Panc1 (cell line): ENCODE measurements at regions not wholly inside any gene's neighbourhood (a gene's known extent, or its start where the extent isn't known, plus 50 kb on each side); places are given as distances from the start of the nearest gene placed in this dataset.

Source experiments
- POLR2AphosphoS5 ChIP-seq: IDR thresholded peaks from 2 replicates; pipeline ENCODE4 v1.6.1; 2012; ENCODE audit warnings: mild to moderate bottlenecking, low read depth, low read length, moderate library complexity
- REST ChIP-seq, 2 experiments: IDR thresholded peaks; 2 replicates each; pipeline ENCODE4 v1.6.1; 2011 to 2012; ENCODE audit warnings: low read depth in 2 of 2, control low read depth in 1 of 2, low read length in 1 of 2, mild to moderate bottlenecking in 1 of 2, moderate library complexity in 1 of 2; ENCODE audit not compliant: insufficient read depth in 1 of 2
- SIN3A ChIP-seq: IDR thresholded peaks from 2 replicates; pipeline ENCODE4 v1.6.1; 2012; ENCODE audit warnings: low read depth, mild to moderate bottlenecking, low read length, moderate library complexity, borderline replicate concordance; ENCODE audit not compliant: insufficient read depth
- TCF7L2 ChIP-seq: IDR thresholded peaks from 2 replicates; pipeline ENCODE4 v1.6.1; 2011; ENCODE audit warnings: mild to moderate bottlenecking, low read depth, low read length, inconsistent platforms
- TF ChIP-seq, protein P1 (sequence below): fragments of 450-650 bp; IDR thresholded peaks from 2 replicates; pipeline ENCODE4 v1.5.1; 2017; ENCODE audit warnings: mild to moderate bottlenecking

- TF ChIP-seq, protein P1, sequence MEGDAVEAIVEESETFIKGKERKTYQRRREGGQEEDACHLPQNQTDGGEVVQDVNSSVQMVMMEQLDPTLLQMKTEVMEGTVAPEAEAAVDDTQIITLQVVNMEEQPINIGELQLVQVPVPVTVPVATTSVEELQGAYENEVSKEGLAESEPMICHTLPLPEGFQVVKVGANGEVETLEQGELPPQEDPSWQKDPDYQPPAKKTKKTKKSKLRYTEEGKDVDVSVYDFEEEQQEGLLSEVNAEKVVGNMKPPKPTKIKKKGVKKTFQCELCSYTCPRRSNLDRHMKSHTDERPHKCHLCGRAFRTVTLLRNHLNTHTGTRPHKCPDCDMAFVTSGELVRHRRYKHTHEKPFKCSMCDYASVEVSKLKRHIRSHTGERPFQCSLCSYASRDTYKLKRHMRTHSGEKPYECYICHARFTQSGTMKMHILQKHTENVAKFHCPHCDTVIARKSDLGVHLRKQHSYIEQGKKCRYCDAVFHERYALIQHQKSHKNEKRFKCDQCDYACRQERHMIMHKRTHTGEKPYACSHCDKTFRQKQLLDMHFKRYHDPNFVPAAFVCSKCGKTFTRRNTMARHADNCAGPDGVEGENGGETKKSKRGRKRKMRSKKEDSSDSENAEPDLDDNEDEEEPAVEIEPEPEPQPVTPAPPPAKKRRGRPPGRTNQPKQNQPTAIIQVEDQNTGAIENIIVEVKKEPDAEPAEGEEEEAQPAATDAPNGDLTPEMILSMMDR: no peak
- no peak for TF ChIP-seq REST (IDR thresholded peaks at IDR 0.05; ENCODE audit: insufficient read depth in 1 of 2, low read depth in 2 of 2, low read length in 1 of 2)
- no peak for TF ChIP-seq SIN3A
- no peak for TF ChIP-seq POLR2AphosphoS5
- no peak for TF ChIP-seq TCF7L2
Measured at GRCh38 chr9:18017136-18017535, 438.3 kb downstream of the SH3GL2 start.
